Tibial nerve (tissue), 3 donors: ENCODE measurements at regions not wholly inside any gene's neighbourhood (a gene's known extent, or its start where the extent isn't known, plus 50 kb on each side); places are given as distances from the start of the nearest gene placed in this dataset.

Experiments
- CTCF ChIP-seq, 5 experiments: fragments of 200-600 bp in 3 of 5; fragments of 450-650 bp in 2 of 5; sonication (generic) in 3 of 5; IDR thresholded peaks; one replicate each; pipeline ENCODE4 v1.5.1; 2016 to 2019; ENCODE audit warnings: antibody characterized with exemption in 5 of 5, mild to moderate bottlenecking in 3 of 5, moderate library complexity in 2 of 5
- POLR2A ChIP-seq, 2 donors: fragments of 450-650 bp; IDR thresholded peaks; one replicate each; pipeline ENCODE4 v1.6.1; 2017; ENCODE audit warnings: antibody characterized with exemption in 2 of 2, mild to moderate bottlenecking in 2 of 2, moderate library complexity in 2 of 2

DNA sequence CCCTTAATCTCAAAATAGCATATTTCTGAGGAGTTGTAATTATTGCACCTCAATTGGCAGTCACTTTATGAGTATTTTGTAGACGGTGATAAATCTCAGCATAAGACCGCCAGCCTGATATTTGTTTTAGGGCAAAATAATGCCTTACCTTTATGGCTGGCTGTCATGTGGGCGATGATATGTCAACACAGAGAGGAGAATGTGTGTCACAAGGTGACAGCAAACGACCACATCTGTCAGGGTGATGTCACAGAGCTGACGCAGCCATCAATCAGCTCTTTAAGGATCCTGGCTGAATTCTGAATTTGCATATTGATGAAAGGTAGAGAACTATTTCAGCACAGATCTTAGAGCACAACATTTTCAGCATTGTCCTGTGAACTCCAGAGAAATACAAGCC, 209.7 kb downstream of the CEP135 start:
- no peak for TF ChIP-seq CTCF (IDR thresholded peaks at IDR 0.05)
- no peak for TF ChIP-seq POLR2A (IDR thresholded peaks at IDR 0.05)
